ENCODE measurements at regions not wholly inside any gene's neighbourhood (a gene's known extent, or its start where the extent isn't known, plus 50 kb on each side); places are given as distances from the start of the nearest gene placed in this dataset.
"Not testable (repeated sequence)": the region's sequence is repeated elsewhere in the genome, so short reads cannot be mapped to it uniquely, and the experiment has no call there.

- H3K4me3 ChIP-seq (ENCODE audit: low read depth in 1 of 2, low read length in 1 of 2), result no peak overlapping the region
- no peaks in the 10 kb centered on the region for H3K9me3 ChIP-seq
- no peaks in the 10 kb centered on the region for H3K36me3 ChIP-seq
Observed at GRCh38 chr6:4413073-4413472, 277.7 kb upstream of the ECI2 start.

GRCh38 chr6:4412488-4412887, 277.1 kb upstream of the ECI2 start:
- Histone ChIP-seq H3K27ac (no peak overlapping the region), H3K4me1 (ENCODE audit: control insufficient read depth in 1 of 2, insufficient read depth in 1 of 2, low read depth in 1 of 2, low read length in 1 of 2) (peaks cover 0 to 4% of the 10 kb centered on the region in 2 experiments), H3K36me3 (no peaks in the 10 kb centered on the region), H3K9me3 (no peaks in the 10 kb centered on the region), H3K4me3 (ENCODE audit: low read depth in 1 of 2, low read length in 1 of 2) (no peak overlapping the region), H3K27me3 (no peaks in the 10 kb centered on the region)
- no peak for TF ChIP-seq CTCF (IDR thresholded peaks at IDR 0.05)

More at GRCh38 chr6:4413073-4413472, 277.7 kb upstream of the ECI2 start:
- Histone ChIP-seq H3K4me1 (ENCODE audit: control insufficient read depth in 1 of 2, insufficient read depth in 1 of 2, low read depth in 1 of 2, low read length in 1 of 2) (no peaks in the 10 kb centered on the region), H3K27ac (no peak overlapping the region), H3K27me3 (no peaks in the 10 kb centered on the region)
- no peak for TF ChIP-seq CTCF (IDR thresholded peaks at IDR 0.05)

GRCh38 chr6:4412077-4412476, 276.7 kb upstream of the ECI2 start:
- no peak overlapping the region for H3K4me3 ChIP-seq (ENCODE audit: low read depth in 1 of 2, low read length in 1 of 2)
- H3K36me3 ChIP-seq, result no peaks in the 10 kb centered on the region
- no peak for TF ChIP-seq CTCF (IDR thresholded peaks at IDR 0.05)
- no peak overlapping the region for H3K27ac ChIP-seq
- peaks cover 0 to 5% of the 10 kb centered on the region in 2 experiments for H3K4me1 ChIP-seq (ENCODE audit: control insufficient read depth in 1 of 2, insufficient read depth in 1 of 2, low read depth in 1 of 2, low read length in 1 of 2)
- no peaks in the 10 kb centered on the region for H3K27me3 ChIP-seq
- no peaks in the 10 kb centered on the region for H3K9me3 ChIP-seq

- H3K27ac ChIP-seq; H3K4me1 ChIP-seq (ENCODE audit: control insufficient read depth in 1 of 2, insufficient read depth in 1 of 2, low read depth in 1 of 2, low read length in 1 of 2); H3K27me3 ChIP-seq; H3K9me3 ChIP-seq; H3K36me3 ChIP-seq; H3K4me3 ChIP-seq (ENCODE audit: low read depth in 1 of 2, low read length in 1 of 2): not testable (repeated sequence)
Observed at GRCh38 chr6:4407710-4408109, 272.3 kb upstream of the ECI2 start.

- Histone ChIP-seq H3K27me3 (no peaks in the 10 kb centered on the region), H3K9me3 (no peaks in the 10 kb centered on the region), H3K36me3 (no peaks in the 10 kb centered on the region), H3K27ac (no peak overlapping the region), H3K4me3 (ENCODE audit: low read depth in 1 of 2, low read length in 1 of 2) (no peak overlapping the region), H3K4me1 (ENCODE audit: control insufficient read depth in 1 of 2, insufficient read depth in 1 of 2, low read depth in 1 of 2, low read length in 1 of 2) (peaks cover 0 to 5% of the 10 kb centered on the region in 2 experiments)
- no peak for TF ChIP-seq CTCF (IDR thresholded peaks at IDR 0.05)
Observed at GRCh38 chr6:4405621-4406212, 270.3 kb upstream of the ECI2 start.

- Histone ChIP-seq H3K9me3 (no peaks in the 10 kb centered on the region), H3K4me1 (ENCODE audit: control insufficient read depth in 1 of 2, insufficient read depth in 1 of 2, low read depth in 1 of 2, low read length in 1 of 2) (peaks cover 0 to 5% of the 10 kb centered on the region in 2 experiments), H3K27me3 (no peaks in the 10 kb centered on the region), H3K27ac (no peak overlapping the region), H3K36me3 (no peaks in the 10 kb centered on the region), H3K4me3 (ENCODE audit: low read depth in 1 of 2, low read length in 1 of 2) (no peak overlapping the region)
- TF ChIP-seq CTCF (IDR thresholded peaks at IDR 0.05), result no peak
Observed at GRCh38 chr6:4404415-4404814, 269.0 kb upstream of the ECI2 start.
